Right lobe of liver (tissue), 4 donors: ENCODE measurements at regions not wholly inside any gene's neighbourhood (a gene's known extent, or its start where the extent isn't known, plus 50 kb on each side); places are given as distances from the start of the nearest gene placed in this dataset.

ENCODE experiments used
- CTCF ChIP-seq, 4 donors: fragments of 200-600 bp in 3 of 4; fragments of 450-650 bp in 1 of 4; IDR thresholded peaks; one replicate each; pipeline versions ENCODE4 v1.5.1 to v1.8.0; 2016 to 2022; ENCODE audit warnings: antibody characterized with exemption in 4 of 4, mild to moderate bottlenecking in 2 of 4
- POLR2A ChIP-seq: fragments of 450-650 bp; IDR thresholded peaks from one replicate; pipeline ENCODE4 v1.6.1; 2017; ENCODE audit warnings: antibody characterized with exemption, mild to moderate bottlenecking
- donor health status: DM: no; HTN: no; CAD: no.
- donor health status: DM: no; HTN: no; CAD: no.
- donor health status: DM: no; HTN: yes; CAD: no.

GRCh38 chr2:150937030-150937429, 324.6 kb downstream of the RBM43 start:
- no peak for TF ChIP-seq CTCF (IDR thresholded peaks at IDR 0.05)
- TF ChIP-seq POLR2A: no peak
